GM10266 (cell line): ENCODE measurements at regions not wholly inside any gene's neighbourhood (a gene's known extent, or its start where the extent isn't known, plus 50 kb on each side); places are given as distances from the start of the nearest gene placed in this dataset.

ENCODE experiments used
- DNase-seq: peaks from one replicate; pipeline ENCODE4 v3.0.0; 2012; ENCODE audit errors: extremely low spot score
- CTCF ChIP-seq: IDR thresholded peaks from 2 replicates; pipeline ENCODE4 v1.5.1; 2012; ENCODE audit warnings: mild to moderate bottlenecking, low read depth; ENCODE audit not compliant: control insufficient read depth, insufficient read depth; ENCODE audit errors: missing control alignments

GRCh38 chr2:183919926-183920325, 678.4 kb upstream of the ZNF804A start:
- DNase-seq = no peak
- no peak for TF ChIP-seq CTCF

DNA sequence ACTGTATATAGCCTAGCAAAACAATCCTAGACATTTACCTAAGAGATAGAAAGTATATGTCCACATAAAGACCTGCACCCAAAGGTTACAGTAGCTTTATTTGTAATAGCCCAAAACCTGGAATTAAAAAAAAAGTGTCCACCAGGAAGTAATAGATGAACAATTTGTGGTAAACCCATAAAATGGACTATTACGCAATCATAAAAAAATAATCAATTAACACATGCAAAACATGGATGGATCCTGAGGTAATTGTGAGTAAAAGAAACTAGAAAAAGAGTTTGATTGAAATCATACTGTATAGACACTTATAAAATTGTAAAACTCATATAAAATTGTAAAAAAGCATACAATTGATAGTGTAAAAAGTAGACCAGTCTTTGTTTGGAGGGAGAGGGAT, 673.0 kb upstream of the ZNF804A start:
- no peak for TF ChIP-seq CTCF
- no peak for DNase-seq

- TF ChIP-seq CTCF = no peak
- no peak for DNase-seq
These were observed 671.9 kb upstream of the ZNF804A start for GRCh38 chr2:183926433-183926832.

- DNase-seq = no peak
- no peak for TF ChIP-seq CTCF
These were observed 670.7 kb upstream of the ZNF804A start for GRCh38 chr2:183927406-183928325.

- DNase-seq = no peak
- no peak for TF ChIP-seq CTCF
These were observed 663.3 kb upstream of the ZNF804A start for GRCh38 chr2:183935005-183935404.

DNA sequence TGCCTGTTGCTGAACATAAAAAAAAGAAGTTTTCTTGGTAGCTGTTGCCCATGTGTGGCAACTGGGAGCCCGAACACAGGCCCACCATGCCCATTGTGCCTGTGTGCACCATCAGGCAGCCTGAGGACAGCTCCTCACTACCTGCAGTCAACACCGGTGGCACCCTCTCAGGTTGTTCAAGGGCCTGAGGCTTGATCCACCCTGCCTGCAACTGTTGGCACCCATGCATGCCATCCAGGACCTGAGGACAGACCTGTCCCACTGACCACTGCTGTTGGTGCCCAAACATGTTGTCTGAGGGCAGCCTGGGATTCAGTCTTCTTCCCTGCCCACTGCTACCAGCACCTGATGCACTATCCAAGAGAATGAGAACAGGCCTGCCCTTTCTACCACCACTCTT, 661.1 kb upstream of the ZNF804A start:
- TF ChIP-seq CTCF = no peak
- no peak for DNase-seq

DNA sequence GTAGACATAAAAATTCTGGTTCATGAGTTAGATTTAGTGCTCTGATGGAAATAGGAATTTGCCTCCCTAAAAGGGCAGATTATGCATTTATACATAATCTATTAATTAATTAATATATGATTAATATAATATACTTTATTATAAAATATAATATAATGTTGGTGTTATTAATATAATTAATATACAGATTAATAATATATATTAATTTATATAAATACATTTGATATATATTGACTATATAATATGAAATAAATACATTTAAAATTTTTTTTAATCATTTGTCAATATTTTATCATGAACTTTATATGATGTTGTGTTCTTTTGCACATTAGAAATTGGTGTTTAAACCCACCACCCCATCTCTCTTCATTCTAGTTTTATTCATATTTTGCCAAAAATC, 652.1 kb upstream of the ZNF804A start:
- no peak for TF ChIP-seq CTCF
- DNase-seq = no peak
